Vagina (tissue), 2 donors: ENCODE measurements at regions not wholly inside any gene's neighbourhood (a gene's known extent, or its start where the extent isn't known, plus 50 kb on each side); places are given as distances from the start of the nearest gene placed in this dataset.

Experiments
- DNase-seq, 2 donors: peaks; one replicate each; pipeline ENCODE4 v3.0.0-alpha.2; 2017; ENCODE audit errors: extremely low spot score in 2 of 2
- H3K27ac ChIP-seq: fragments of 200-600 bp; sonication (generic); one replicate; pipeline ENCODE4 v1.5.1; 2019
- H3K27me3 ChIP-seq: fragments of 200-600 bp; sonication (generic); one replicate; pipeline ENCODE4 v1.5.1; 2019
- H3K36me3 ChIP-seq, 2 donors: fragments of 200-600 bp; sonication (generic); one replicate each; pipeline ENCODE4 v1.5.1; 2017 to 2019
- H3K4me1 ChIP-seq: fragments of 200-600 bp; sonication (generic); one replicate; pipeline ENCODE4 v1.5.1; 2019
- H3K4me3 ChIP-seq, 2 donors: fragments of 200-600 bp; sonication (generic); 1 replicate in 1 of 2; 2 replicates in 1 of 2; pipeline ENCODE4 v1.5.1; 2016 to 2019
- H3K9me3 ChIP-seq: fragments of 200-600 bp; sonication (generic); one replicate; pipeline ENCODE4 v1.5.1; 2019
- CTCF ChIP-seq, 3 experiments: fragments of 450-650 bp in 2 of 3; fragments of 200-600 bp in 1 of 3; sonication (generic) in 1 of 3; IDR thresholded peaks; one replicate each; pipeline ENCODE4 v1.5.1; 2017 to 2019; ENCODE audit warnings: antibody characterized with exemption in 3 of 3, mild to moderate bottlenecking in 2 of 3, moderate library complexity in 2 of 3
- POLR2A ChIP-seq, 2 donors: fragments of 450-650 bp; IDR thresholded peaks; one replicate each; pipeline ENCODE4 v1.6.1; 2017; ENCODE audit warnings: antibody characterized with exemption in 2 of 2, mild to moderate bottlenecking in 2 of 2, moderate library complexity in 2 of 2
- POLR2AphosphoS5 ChIP-seq, 2 donors: sonication (generic); formaldehyde crosslinking; IDR thresholded peaks; one replicate each; pipeline ENCODE4 v1.9.0; 2017; ENCODE audit warnings: antibody characterized with exemption in 2 of 2, mild to moderate bottlenecking in 2 of 2, low read depth in 1 of 2; ENCODE audit not compliant: insufficient read depth in 1 of 2
- intact Hi-C: fragments of 100-400 bp; cut with DNase I; formaldehyde crosslinking; loops from one replicate; pipeline ENCODE4 v1.15.1; 2023

- Histone ChIP-seq H3K4me1 (peaks cover 16% of the 10 kb centered on the region), H3K4me3 (no peak overlapping the region), H3K27ac (no peak overlapping the region), H3K9me3 (no peaks in the 10 kb centered on the region), H3K27me3 (no peaks in the 10 kb centered on the region), H3K36me3 (no peaks in the 10 kb centered on the region)
- intact Hi-C loops = no loop called here
- DNase-seq = no peak
- TF ChIP-seq POLR2AphosphoS5 (IDR thresholded peaks at IDR 0.05; ENCODE audit: insufficient read depth in 1 of 2, low read depth in 1 of 2) (no peak), CTCF (IDR thresholded peaks at IDR 0.05) (no peak), POLR2A (IDR thresholded peaks at IDR 0.05) (no peak)
Observed at GRCh38 chr2:8115456-8115855, 566.4 kb upstream of the ID2 start.

- no peak for DNase-seq
- intact Hi-C loops = no loop called here
- no peak overlapping the region for H3K27ac ChIP-seq
- H3K27me3 ChIP-seq = no peaks in the 10 kb centered on the region
- H3K4me1 ChIP-seq = peaks cover 21% of the 10 kb centered on the region
- TF ChIP-seq POLR2A (IDR thresholded peaks at IDR 0.05) = no peak
- no peak overlapping the region for H3K4me3 ChIP-seq
- no peaks in the 10 kb centered on the region for H3K9me3 ChIP-seq
- no peaks in the 10 kb centered on the region for H3K36me3 ChIP-seq
Observed at GRCh38 chr2:8115966-8116365, 565.9 kb upstream of the ID2 start.

GRCh38 chr2:8116661-8117060 lies 565.2 kb upstream of the ID2 start:
- intact Hi-C loops = no loop called here
- Histone ChIP-seq H3K9me3 (no peaks in the 10 kb centered on the region), H3K27ac (no peak overlapping the region), H3K4me3 (no peak overlapping the region), H3K4me1 (peaks cover 26% of the 10 kb centered on the region), H3K27me3 (no peaks in the 10 kb centered on the region), H3K36me3 (no peaks in the 10 kb centered on the region)
- TF ChIP-seq CTCF (IDR thresholded peaks at IDR 0.05) = no peak
- TF ChIP-seq POLR2A (IDR thresholded peaks at IDR 0.05) = no peak
- TF ChIP-seq POLR2AphosphoS5 (IDR thresholded peaks at IDR 0.05; ENCODE audit: insufficient read depth in 1 of 2, low read depth in 1 of 2) = no peak
- no peak for DNase-seq

- Histone ChIP-seq H3K9me3 (no peaks in the 10 kb centered on the region), H3K27ac (peak overlapping the region; percentile 31), H3K4me1 (peaks cover 43% of the 10 kb centered on the region), H3K36me3 (no peaks in the 10 kb centered on the region), H3K4me3 (no peak overlapping the region), H3K27me3 (no peaks in the 10 kb centered on the region)
- TF ChIP-seq CTCF (IDR thresholded peaks at IDR 0.05) (no peak), POLR2AphosphoS5 (IDR thresholded peaks at IDR 0.05; ENCODE audit: insufficient read depth in 1 of 2, low read depth in 1 of 2) (no peak), POLR2A (IDR thresholded peaks at IDR 0.05) (no peak)
- no peak for DNase-seq
- intact Hi-C loops = no loop called here
Observed at GRCh38 chr2:8118940-8119781, 562.7 kb upstream of the ID2 start.

DNA sequence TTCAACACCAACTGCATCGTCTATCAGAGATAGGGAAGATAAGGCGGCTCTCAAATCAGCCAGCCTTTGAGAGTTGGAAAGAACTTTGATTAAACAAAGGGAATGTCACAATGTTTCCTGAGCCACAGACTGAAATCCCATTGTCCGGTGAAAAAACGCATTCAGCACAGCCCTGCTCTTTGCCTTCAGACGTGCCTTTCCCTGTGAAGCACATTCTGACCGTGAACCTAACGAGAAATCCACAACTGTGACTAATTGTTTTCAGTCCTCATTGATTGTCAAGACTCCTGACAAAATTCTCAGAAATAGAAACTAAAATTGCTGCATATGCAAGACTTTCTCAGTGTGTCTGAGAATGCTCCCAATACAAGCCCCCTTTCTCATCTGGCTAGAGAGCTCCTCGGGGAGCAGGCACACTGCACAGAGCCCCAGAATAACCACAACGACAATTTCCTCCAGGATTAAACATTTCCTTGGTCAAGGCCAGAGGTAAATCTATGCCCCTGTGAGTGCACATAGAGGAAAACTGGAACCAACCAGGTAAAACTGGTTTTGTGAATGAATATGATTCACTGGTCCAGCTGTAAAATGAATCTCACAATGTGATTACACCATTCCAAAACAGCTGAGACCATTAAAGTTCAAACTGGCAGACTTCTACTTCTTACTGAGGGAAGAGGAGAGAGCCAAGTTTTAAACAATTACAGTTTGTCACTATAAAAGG lies 561.9 kb upstream of the ID2 start:
- intact Hi-C loops = no loop called here
- H3K27ac ChIP-seq = peak overlapping the region; percentile 31
- H3K36me3 ChIP-seq = no peaks in the 10 kb centered on the region
- TF ChIP-seq POLR2A (IDR thresholded peaks at IDR 0.05) = no peak
- no peak for TF ChIP-seq POLR2AphosphoS5 (IDR thresholded peaks at IDR 0.05; ENCODE audit: insufficient read depth in 1 of 2, low read depth in 1 of 2)
- TF ChIP-seq CTCF (IDR thresholded peaks at IDR 0.05) = no peak
- no peak overlapping the region for H3K4me3 ChIP-seq
- DNase-seq = no peak
- peaks cover 43% of the 10 kb centered on the region for H3K4me1 ChIP-seq
- no peaks in the 10 kb centered on the region for H3K27me3 ChIP-seq
- H3K9me3 ChIP-seq = no peaks in the 10 kb centered on the region
